GM21423 (cell line): ENCODE measurements at regions not wholly inside any gene's neighbourhood (a gene's known extent, or its start where the extent isn't known, plus 50 kb on each side); places are given as distances from the start of the nearest gene placed in this dataset.

ENCODE experiments used
- ATAC-seq: cut with Tn5 transposase; IDR thresholded peaks from one replicate; pipeline ENCODE4 v1.9.1; 2021; ENCODE audit warnings: mild to moderate bottlenecking, moderate library complexity; ENCODE audit not compliant: unreplicated experiment

GRCh38 chr4:178255172-178255571, 812.9 kb upstream of the AGA start:
- no peak for ATAC-seq

GRCh38 chr4:178258603-178259002, 816.4 kb upstream of the AGA start:
- ATAC-seq: no peak

DNA sequence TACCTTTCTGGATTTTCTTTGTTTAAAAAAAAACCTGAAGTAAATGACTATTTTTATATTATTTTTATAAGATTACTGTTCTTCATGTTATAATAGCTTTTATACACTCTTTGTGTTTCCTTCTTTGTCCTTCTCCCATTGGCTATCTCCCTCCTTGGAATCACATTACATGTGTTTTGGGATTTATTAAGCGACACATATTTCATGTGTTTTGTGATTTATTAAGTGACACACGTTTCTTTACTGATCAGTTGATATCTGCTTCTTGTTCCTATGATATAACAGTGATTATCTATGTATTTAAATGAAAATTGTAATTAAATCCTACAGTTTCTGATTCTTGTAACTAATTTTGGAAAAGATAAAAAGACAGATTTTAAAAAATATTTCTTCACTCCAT, 817.3 kb upstream of the AGA start:
- ATAC-seq: no peak

DNA sequence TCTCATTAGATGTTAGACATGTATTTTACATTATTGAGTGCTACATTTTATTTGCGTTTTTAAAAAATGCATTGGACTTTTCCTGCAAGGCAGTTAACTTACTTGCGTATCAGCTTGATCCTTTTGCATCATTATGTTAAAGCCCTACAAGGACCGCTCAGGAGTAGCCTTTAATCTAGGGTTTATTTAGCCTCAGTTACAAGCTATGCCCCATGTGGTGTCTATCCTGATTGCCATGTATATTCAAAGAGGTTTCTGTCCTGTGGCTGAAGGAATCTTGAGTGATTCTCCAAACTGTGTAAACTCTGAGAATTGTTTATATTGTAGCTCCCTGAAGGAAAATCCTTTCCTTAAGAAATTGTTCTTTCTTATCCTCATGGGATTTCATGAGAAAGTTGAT, 821.8 kb upstream of the AGA start:
- no peak for ATAC-seq

DNA sequence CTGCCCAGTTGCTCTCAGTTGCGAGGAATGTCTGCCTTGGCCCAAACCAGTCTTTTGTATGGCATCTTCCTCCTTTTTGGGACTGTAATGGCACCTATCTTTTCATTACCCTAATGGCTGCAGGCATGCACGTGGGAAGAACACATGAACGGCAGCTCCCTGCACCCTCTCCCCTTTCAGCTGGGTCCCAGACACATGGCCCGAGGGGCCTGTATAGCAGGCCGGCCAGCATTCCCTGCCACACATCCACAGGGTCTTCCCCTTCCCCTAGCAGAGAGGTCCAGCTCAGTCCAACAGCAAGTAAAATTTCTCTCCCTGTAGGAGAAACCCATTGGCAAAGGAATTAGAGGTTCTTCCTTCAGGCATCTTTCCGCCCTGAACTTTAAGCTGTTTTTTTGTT, 829.1 kb upstream of the AGA start:
- ATAC-seq: no peak

- no peak for ATAC-seq
Observed at GRCh38 chr4:178273168-178273567, 830.9 kb upstream of the AGA start.

- ATAC-seq: no peak
Observed at GRCh38 chr4:178275671-178276360, 833.6 kb upstream of the AGA start.

GRCh38 chr4:178280362-178280761, 838.1 kb upstream of the AGA start:
- ATAC-seq: no peak

GRCh38 chr4:178288462-178288861, 846.2 kb upstream of the AGA start:
- no peak for ATAC-seq

GRCh38 chr4:178293601-178294000, 851.4 kb upstream of the AGA start:
- ATAC-seq: no peak

DNA sequence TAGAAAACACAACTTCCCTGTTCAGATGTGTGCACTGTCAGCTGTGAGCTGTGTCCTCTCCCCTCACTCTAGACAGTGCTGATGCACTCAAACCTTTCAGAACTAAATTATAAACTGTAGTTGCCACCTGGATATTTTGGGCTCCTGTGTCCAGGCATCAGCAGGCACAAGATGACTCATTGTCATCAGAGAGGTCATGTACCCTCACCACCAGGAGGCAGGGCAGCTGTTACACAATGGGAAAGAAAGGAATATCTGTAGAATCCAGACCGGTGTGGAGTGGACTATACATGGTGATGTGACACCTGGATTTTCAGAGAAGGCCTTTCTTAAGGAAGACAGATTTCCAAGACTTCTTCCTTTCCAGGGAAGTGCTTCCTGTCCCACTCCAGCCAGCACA, 854.4 kb upstream of the AGA start:
- ATAC-seq: no peak

GRCh38 chr4:178306565-178306964, 864.3 kb upstream of the AGA start:
- ATAC-seq: no peak

DNA sequence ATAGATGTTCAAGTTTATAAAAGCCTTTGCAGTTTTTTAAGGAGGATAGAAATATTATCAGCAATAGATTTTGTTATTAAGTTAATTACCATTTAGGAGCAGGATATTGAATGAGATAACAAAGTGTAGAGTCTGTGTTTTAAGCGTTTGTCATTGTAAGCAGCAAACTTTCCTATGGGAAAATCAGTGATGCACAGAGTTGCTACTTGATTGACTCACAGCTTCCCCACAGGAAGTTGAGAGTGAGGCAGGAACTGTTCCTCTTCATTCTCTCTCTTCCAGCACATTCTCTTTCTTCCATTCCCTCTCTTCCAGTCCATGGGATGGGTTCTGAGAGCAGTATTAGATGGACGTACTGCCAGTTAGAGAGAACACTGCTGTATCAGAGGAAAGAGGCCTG, 867.7 kb upstream of the AGA start:
- no peak for ATAC-seq

GRCh38 chr4:178311997-178312396, 869.8 kb upstream of the AGA start:
- no peak for ATAC-seq

DNA sequence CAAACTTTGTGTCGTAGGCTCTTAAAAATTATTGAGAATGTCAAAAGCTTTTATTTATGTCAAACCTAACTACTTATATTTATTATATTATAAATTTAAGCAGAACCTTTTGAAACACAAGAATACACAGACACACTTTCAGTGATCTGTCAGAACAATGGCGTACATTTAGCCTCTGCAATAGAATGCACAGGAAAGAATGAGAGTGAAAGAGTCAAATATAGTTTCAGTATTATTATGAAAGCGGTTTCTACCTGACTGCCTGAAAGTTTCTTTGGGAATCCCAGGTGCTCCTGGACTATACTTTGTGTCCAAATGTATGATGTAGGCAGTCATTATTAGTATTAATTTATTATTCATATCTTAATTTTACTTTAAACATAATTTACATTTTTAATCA, 872.0 kb upstream of the AGA start:
- no peak for ATAC-seq

- no peak for ATAC-seq
Observed at GRCh38 chr4:178316211-178316610, 874.0 kb upstream of the AGA start.

DNA sequence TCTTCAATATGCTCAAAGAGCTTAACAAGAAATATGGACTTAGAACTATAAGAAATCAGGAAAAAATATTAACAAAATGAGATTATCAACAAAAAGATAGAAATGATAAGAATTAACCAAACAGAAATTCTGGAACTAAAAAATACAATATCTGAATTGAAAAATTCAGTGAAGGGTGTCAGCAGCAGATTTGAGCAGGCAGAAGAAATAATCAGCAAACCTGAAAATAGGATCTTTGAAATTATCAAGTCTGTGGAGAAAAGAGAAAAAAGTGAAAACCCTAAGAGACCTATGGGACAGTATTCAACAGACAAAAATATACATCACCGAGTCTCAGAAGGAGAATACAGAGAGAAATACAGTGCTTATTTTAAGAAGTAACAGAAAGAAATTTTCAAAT, 877.8 kb upstream of the AGA start:
- no peak for ATAC-seq

GRCh38 chr4:178322524-178323183, 880.4 kb upstream of the AGA start:
- no peak for ATAC-seq

DNA sequence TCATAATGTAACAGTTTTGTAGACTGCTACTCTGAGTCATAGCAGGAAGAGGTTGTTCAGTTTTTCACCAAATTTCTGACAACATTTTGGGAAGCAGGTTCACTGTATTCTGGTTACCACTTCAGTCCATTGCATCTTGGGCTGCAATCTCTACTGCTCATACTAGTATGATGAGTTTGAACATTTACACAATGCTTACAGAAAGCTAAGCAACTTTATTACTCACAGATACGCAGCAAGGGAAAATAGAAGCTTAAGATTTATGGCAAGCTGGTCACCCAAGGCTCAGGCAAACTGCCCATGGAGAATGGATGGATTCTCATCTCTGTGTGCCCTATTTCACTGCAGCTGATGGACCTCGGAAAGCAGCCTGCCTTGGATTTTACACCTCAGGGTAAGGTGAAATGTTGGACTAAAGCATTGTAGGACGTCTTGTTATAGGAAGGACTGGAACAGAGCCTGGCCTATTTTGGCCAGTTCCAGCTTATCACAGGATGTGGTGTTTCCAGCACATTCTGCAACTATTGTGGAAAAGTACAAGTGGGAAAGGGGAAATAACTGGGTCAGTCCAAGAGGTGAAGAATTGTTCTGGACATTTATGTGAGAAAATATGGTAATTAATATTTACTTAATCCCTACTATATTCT, 887.1 kb upstream of the AGA start:
- no peak for ATAC-seq

DNA sequence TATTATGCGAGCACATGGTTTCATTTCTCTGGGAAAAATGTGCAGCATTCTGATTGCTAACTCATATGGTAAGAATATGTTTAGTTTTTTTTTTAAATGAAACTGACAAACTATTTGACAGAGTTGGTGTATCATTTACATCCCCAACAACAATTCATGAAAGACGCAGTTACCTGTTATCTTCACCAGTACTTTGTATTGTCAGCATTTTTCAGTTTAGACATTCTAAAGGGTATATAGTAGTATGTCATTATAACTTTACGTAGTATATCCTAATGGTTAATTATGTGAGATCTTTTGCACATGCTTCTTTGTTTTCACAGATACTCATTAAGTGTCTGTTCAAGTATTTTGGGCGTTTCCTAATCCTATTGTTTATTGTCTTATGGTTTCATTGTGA, 891.1 kb upstream of the AGA start:
- ATAC-seq: no peak

GRCh38 chr4:178339769-178340168, 897.5 kb upstream of the AGA start:
- no peak for ATAC-seq

DNA sequence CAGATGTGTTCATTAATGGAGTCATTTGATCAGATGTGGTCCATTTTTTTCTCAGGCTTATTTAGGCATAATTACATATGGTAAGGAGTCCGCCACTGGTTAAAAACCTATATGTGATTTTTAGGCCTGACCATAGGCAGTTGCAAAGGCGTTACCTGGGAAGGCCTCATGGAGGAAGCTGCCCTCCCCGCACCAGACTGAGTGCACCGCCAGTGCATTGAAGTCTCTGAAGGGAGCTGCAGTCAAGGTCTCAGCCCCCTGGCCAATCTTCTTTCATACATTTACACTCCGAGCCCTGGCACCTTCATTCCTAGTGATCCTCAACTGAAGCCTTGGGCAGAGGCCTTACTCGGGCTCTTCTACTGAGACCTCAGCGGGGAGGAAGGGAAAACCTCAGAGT, 898.2 kb upstream of the AGA start:
- no peak for ATAC-seq
